ENCODE measurements at regions not wholly inside any gene's neighbourhood (a gene's known extent, or its start where the extent isn't known, plus 50 kb on each side); places are given as distances from the start of the nearest gene placed in this dataset.
"Not testable (repeated sequence)": the region's sequence is repeated elsewhere in the genome, so short reads cannot be mapped to it uniquely, and the experiment has no call there.

GRCh38 chr1:143784239-143784882 lies 187.4 kb downstream of the FAM72C start:
- DNase-seq (ENCODE audit: low read depth in 2 of 3, low spot score in 2 of 3): not testable (repeated sequence)

- not testable (repeated sequence) for DNase-seq (ENCODE audit: low read depth in 2 of 3, low spot score in 2 of 3)
Observed at GRCh38 chr1:143778178-143778577, 193.6 kb downstream of the FAM72C start.

- DNase-seq (ENCODE audit: low read depth in 2 of 3, low spot score in 2 of 3): not testable (repeated sequence)
Observed at GRCh38 chr1:143764831-143765230, 207.0 kb downstream of the FAM72C start.

- not testable (repeated sequence) for DNase-seq (ENCODE audit: low read depth in 2 of 3, low spot score in 2 of 3)
Observed at GRCh38 chr1:143760366-143760765, 211.4 kb downstream of the FAM72C start.

GRCh38 chr1:143755961-143756360 lies 215.8 kb downstream of the FAM72C start:
- DNase-seq (ENCODE audit: low read depth in 2 of 3, low spot score in 2 of 3): not testable (repeated sequence)

GRCh38 chr1:143748906-143749305 lies 222.9 kb downstream of the FAM72C start:
- DNase-seq (ENCODE audit: low read depth in 2 of 3, low spot score in 2 of 3): no peak

- DNase-seq (ENCODE audit: low read depth in 2 of 3, low spot score in 2 of 3): no peak
Observed at GRCh38 chr1:143736562-143736961, 235.2 kb downstream of the FAM72C start.

- no peak for DNase-seq (ENCODE audit: low read depth in 2 of 3, low spot score in 2 of 3)
Observed at GRCh38 chr1:143735764-143736461, 235.9 kb downstream of the FAM72C start.

GRCh38 chr1:143734261-143734660 lies 237.5 kb downstream of the FAM72C start:
- not testable (repeated sequence) for DNase-seq (ENCODE audit: low read depth in 2 of 3, low spot score in 2 of 3)

- not testable (repeated sequence) for DNase-seq (ENCODE audit: low read depth in 2 of 3, low spot score in 2 of 3)
Observed at GRCh38 chr1:143730890-143731289, 240.9 kb downstream of the FAM72C start.

GRCh38 chr1:143729449-143730111 lies 242.2 kb downstream of the FAM72C start:
- not testable (repeated sequence) for DNase-seq (ENCODE audit: low read depth in 2 of 3, low spot score in 2 of 3)

GRCh38 chr1:143728802-143729448 lies 242.9 kb downstream of the FAM72C start:
- not testable (repeated sequence) for DNase-seq (ENCODE audit: low read depth in 2 of 3, low spot score in 2 of 3)

- no peak for DNase-seq (ENCODE audit: low read depth in 2 of 3, low spot score in 2 of 3)
Observed at GRCh38 chr1:143727263-143727662, 244.5 kb downstream of the FAM72C start.

- no peak for DNase-seq (ENCODE audit: low read depth in 2 of 3, low spot score in 2 of 3)
Observed at GRCh38 chr1:143721024-143721373, 250.8 kb downstream of the FAM72C start.

GRCh38 chr1:143720087-143721023 lies 251.4 kb downstream of the FAM72C start:
- no peak for DNase-seq (ENCODE audit: low read depth in 2 of 3, low spot score in 2 of 3)

GRCh38 chr1:143718524-143718923 lies 253.3 kb downstream of the FAM72C start:
- DNase-seq (ENCODE audit: low read depth in 2 of 3, low spot score in 2 of 3): no peak

- no peak for DNase-seq (ENCODE audit: low read depth in 2 of 3, low spot score in 2 of 3)
Observed at GRCh38 chr1:143718021-143718420, 253.8 kb downstream of the FAM72C start.

- DNase-seq (ENCODE audit: low read depth in 2 of 3, low spot score in 2 of 3): no peak
Observed at GRCh38 chr1:143717434-143717833, 254.4 kb downstream of the FAM72C start.

GRCh38 chr1:143714913-143715312 lies 256.9 kb downstream of the FAM72C start:
- not testable (repeated sequence) for DNase-seq (ENCODE audit: low read depth in 2 of 3, low spot score in 2 of 3)

- not testable (repeated sequence) for DNase-seq (ENCODE audit: low read depth in 2 of 3, low spot score in 2 of 3)
Observed at GRCh38 chr1:143709606-143710259, 262.1 kb downstream of the FAM72C start.

All from activated CD8-positive, alpha-beta memory T cell treated with anti-CD3 and anti-CD28 coated beads for 48 hours (primary cell).